ENCODE measurements at regions not wholly inside any gene's neighbourhood (a gene's known extent, or its start where the extent isn't known, plus 50 kb on each side); places are given as distances from the start of the nearest gene placed in this dataset.

GRCh38 chr1:25140073-25140797 is 92.1 kb downstream of the SYF2 start:
- H3K23me2 ChIP-seq (ENCODE audit: insufficient read length, low read depth, low read length, poor library complexity, severe bottlenecking) = no peaks in the 10 kb centered on the region
- no peak overlapping the region for H3K27ac ChIP-seq (ENCODE audit: insufficient read length, low read depth, low read length)
- no peaks in the 10 kb centered on the region; the same call in 1 of the 2 replicates for H3K4me1 ChIP-seq (ENCODE audit: insufficient read depth, low read length)
- no peak overlapping the region for H2BK120ac ChIP-seq (ENCODE audit: low read depth, low read length, poor library complexity, severe bottlenecking)
- no peak overlapping the region for H4K8ac ChIP-seq (replicated peaks; ENCODE audit: insufficient read length, low read depth, low read length)
- H3K9me3 ChIP-seq (ENCODE audit: control insufficient read depth, low read depth, low read length) = no peaks in the 10 kb centered on the region
- Mint-ChIP-seq H3K4me3 (no peak overlapping the region), H3K36me3 (ENCODE audit: insufficient read depth in 1 of 3, low read depth in 3 of 3) (no peaks in the 10 kb centered on the region; a peak in 1 of 7 replicates), H3K27me3 (ENCODE audit: low read depth) (no peaks in the 10 kb centered on the region; the same call in none of the 2 replicates), H3K9me3 (no peaks in the 10 kb centered on the region), H3K4me1 (peaks cover 13 to 14% of the 10 kb centered on the region in 2 experiments), H3K27ac (peak overlapping the region in 1 of 3 experiments; percentile 64; a peak in 2 of 7 replicates)
- H3K23ac ChIP-seq (ENCODE audit: insufficient read length, low read depth, low read length) = no peak overlapping the region
- no peak overlapping the region for H4K91ac ChIP-seq (ENCODE audit: insufficient read length, low read depth, low read length)
- TF ChIP-seq, protein P1, sequence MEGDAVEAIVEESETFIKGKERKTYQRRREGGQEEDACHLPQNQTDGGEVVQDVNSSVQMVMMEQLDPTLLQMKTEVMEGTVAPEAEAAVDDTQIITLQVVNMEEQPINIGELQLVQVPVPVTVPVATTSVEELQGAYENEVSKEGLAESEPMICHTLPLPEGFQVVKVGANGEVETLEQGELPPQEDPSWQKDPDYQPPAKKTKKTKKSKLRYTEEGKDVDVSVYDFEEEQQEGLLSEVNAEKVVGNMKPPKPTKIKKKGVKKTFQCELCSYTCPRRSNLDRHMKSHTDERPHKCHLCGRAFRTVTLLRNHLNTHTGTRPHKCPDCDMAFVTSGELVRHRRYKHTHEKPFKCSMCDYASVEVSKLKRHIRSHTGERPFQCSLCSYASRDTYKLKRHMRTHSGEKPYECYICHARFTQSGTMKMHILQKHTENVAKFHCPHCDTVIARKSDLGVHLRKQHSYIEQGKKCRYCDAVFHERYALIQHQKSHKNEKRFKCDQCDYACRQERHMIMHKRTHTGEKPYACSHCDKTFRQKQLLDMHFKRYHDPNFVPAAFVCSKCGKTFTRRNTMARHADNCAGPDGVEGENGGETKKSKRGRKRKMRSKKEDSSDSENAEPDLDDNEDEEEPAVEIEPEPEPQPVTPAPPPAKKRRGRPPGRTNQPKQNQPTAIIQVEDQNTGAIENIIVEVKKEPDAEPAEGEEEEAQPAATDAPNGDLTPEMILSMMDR (conservative IDR thresholded peaks at IDR 0.05) = no peak
- no peak overlapping the region for H3K9ac ChIP-seq (ENCODE audit: extremely low read depth, insufficient read length, low read length)
- no peak overlapping the region for H2BK20ac ChIP-seq (ENCODE audit: low read depth, low read length, poor library complexity, severe bottlenecking)
- no peaks in the 10 kb centered on the region for H3K79me1 ChIP-seq (ENCODE audit: insufficient read depth, low read depth, low read length, poor library complexity, severe bottlenecking)
- H2AK5ac ChIP-seq (ENCODE audit: insufficient read length, low read length) = no peak overlapping the region
- H3K56ac ChIP-seq (ENCODE audit: insufficient read length, low read depth, low read length) = no peak overlapping the region
- H2BK15ac ChIP-seq (ENCODE audit: low read depth, low read length) = no peak overlapping the region
- H3T11ph ChIP-seq (ENCODE audit: low read length) = no peak overlapping the region
- no peak overlapping the region for H2BK12ac ChIP-seq (ENCODE audit: insufficient read length, low read depth, low read length)
- H3K4ac ChIP-seq (ENCODE audit: low read depth, low read length) = no peak overlapping the region
- no peak overlapping the region for H2BK5ac ChIP-seq (ENCODE audit: insufficient read length, low read length)
- H3K4me2 ChIP-seq (ENCODE audit: insufficient read depth, insufficient read length, low read length) = no peak overlapping the region
- no peak overlapping the region for H4K5ac ChIP-seq (ENCODE audit: insufficient read length, low read depth, low read length)
- H3K18ac ChIP-seq (ENCODE audit: insufficient read length, low read depth, low read length) = peak overlapping the region; percentile 31
- no peak for DNase-seq
- no peak overlapping the region for H2AFZ ChIP-seq (ENCODE audit: low read length)
- H4K20me1 ChIP-seq (ENCODE audit: control insufficient read depth, insufficient read depth, insufficient read length) = no peaks in the 10 kb centered on the region
- no peaks in the 10 kb centered on the region for H3K27me3 ChIP-seq (ENCODE audit: insufficient read depth, low read length)
- WGBS (ENCODE audit: extremely low coverage, insufficient read length, low lambda C conversion rate) = no CpG with 5 or more reads among the region's 15 CpGs
- H3K14ac ChIP-seq (ENCODE audit: insufficient read depth, low read length) = no peak overlapping the region
- no peaks in the 10 kb centered on the region for H3K79me2 ChIP-seq (ENCODE audit: insufficient read depth, low read length)

Measured in H9 (cell line).